Endodermal cell (in vitro differentiated cells): ENCODE measurements at regions not wholly inside any gene's neighbourhood (a gene's known extent, or its start where the extent isn't known, plus 50 kb on each side); places are given as distances from the start of the nearest gene placed in this dataset.

ENCODE experiments used
- DNase-seq: peaks from one replicate; pipeline ENCODE4 v3.0.0-alpha.2; 2017
- H3K27ac ChIP-seq: 2 replicates; pipeline ENCODE4 v1.5.1; 2013; ENCODE audit warnings: mild to moderate bottlenecking, low read depth, low read length, moderate library complexity
- H3K27me3 ChIP-seq: 2 replicates; pipeline ENCODE4 v1.6.1; 2013; ENCODE audit warnings: mild to moderate bottlenecking, low read length, moderate library complexity; ENCODE audit not compliant: insufficient read depth, control insufficient read depth, poor library complexity, severe bottlenecking
- H3K36me3 ChIP-seq: 2 replicates; pipeline ENCODE4 v1.7.0; 2013; ENCODE audit warnings: mild to moderate bottlenecking, low read length, moderate library complexity; ENCODE audit not compliant: control insufficient read depth, insufficient read depth
- H3K4me1 ChIP-seq: one replicate; pipeline ENCODE4 v1.7.0; 2013; ENCODE audit warnings: low read length; ENCODE audit not compliant: control insufficient read depth, insufficient read depth
- H3K4me3 ChIP-seq: 2 replicates; pipeline ENCODE4 v1.5.1; 2013; ENCODE audit warnings: mild to moderate bottlenecking, low read length, moderate library complexity
- H3K9ac ChIP-seq: 2 replicates; pipeline ENCODE4 v1.6.1; 2013; ENCODE audit warnings: mild to moderate bottlenecking, low read length, moderate library complexity; ENCODE audit not compliant: poor library complexity, severe bottlenecking; ENCODE audit errors: extremely low read depth
- H3K9me3 ChIP-seq: 2 replicates; pipeline ENCODE4 v1.6.1; 2013; ENCODE audit warnings: mild to moderate bottlenecking, low read length, moderate library complexity; ENCODE audit not compliant: control insufficient read depth
- H3K27ac Mint-ChIP-seq: 2 replicates; pipeline ENCODE4 v1.8.0; 2020; ENCODE audit warnings: mixed read lengths
- H3K27me3 Mint-ChIP-seq: 2 replicates; pipeline ENCODE4 v1.8.0; 2021; ENCODE audit warnings: mild to moderate bottlenecking, mixed read lengths; ENCODE audit not compliant: insufficient read depth
- H3K36me3 Mint-ChIP-seq: 2 replicates; pipeline ENCODE4 v1.8.0; 2020; ENCODE audit warnings: low read depth, mixed read lengths
- H3K4me1 Mint-ChIP-seq: 2 replicates; pipeline ENCODE4 v1.8.0; 2020; ENCODE audit warnings: mixed read lengths
- H3K4me3 Mint-ChIP-seq: 2 replicates; pipeline ENCODE4 v1.8.0; 2020; ENCODE audit warnings: mild to moderate bottlenecking, moderate library complexity, mixed read lengths
- H3K9me3 Mint-ChIP-seq: 2 replicates; pipeline ENCODE4 v1.8.0; 2020; ENCODE audit warnings: mild to moderate bottlenecking, mixed read lengths
- CTCF ChIP-seq: fragments of 200-600 bp; sonication (generic); conservative IDR thresholded peaks from 2 replicates; pipeline ENCODE4 v1.5.0; 2021; ENCODE audit warnings: antibody characterized with exemption, mild to moderate bottlenecking
- WGBS, 2 experiments: methylation state at CpG; one replicate each; pipeline versions ENCODE4 v1.1.5 to v1.1.7; 2013; ENCODE audit warnings: missing lambda C conversion rate in 2 of 2, mixed read lengths in 1 of 2; ENCODE audit not compliant: insufficient coverage in 1 of 2, insufficient read length in 1 of 2; 5-methylcytosine and 5-hydroxymethylcytosine counted together

- no peak overlapping the region for H3K9ac ChIP-seq
- TF ChIP-seq CTCF = no peak
- 90% methylated on average over 2 of the region's 2 CpGs for WGBS, 2 experiments
- H3K4me1 ChIP-seq = peaks cover 6% of the 10 kb centered on the region
- H3K36me3 ChIP-seq = no peaks in the 10 kb centered on the region
- Mint-ChIP-seq H3K9me3 (no peaks in the 10 kb centered on the region), H3K27ac (no peak overlapping the region), H3K4me1 (peaks cover 14% of the 10 kb centered on the region), H3K27me3 (peaks cover 12% of the 10 kb centered on the region), H3K4me3 (no peak overlapping the region), H3K36me3 (no peaks in the 10 kb centered on the region)
- no peak overlapping the region for H3K4me3 ChIP-seq
- H3K27me3 ChIP-seq = no peaks in the 10 kb centered on the region
- H3K9me3 ChIP-seq = no peaks in the 10 kb centered on the region
- H3K27ac ChIP-seq = no peak overlapping the region
- DNase-seq = no peak
Measured at GRCh38 chr9:107136296-107136695, 146.8 kb upstream of the RAD23B start.

GRCh38 chr9:107137495-107138202 is 145.4 kb upstream of the RAD23B start:
- WGBS, 2 experiments = 76 to 86% methylated on average over 7 to 8 of the region's 9 CpGs
- Histone ChIP-seq H3K4me1 (peaks cover 2% of the 10 kb centered on the region), H3K9me3 (no peaks in the 10 kb centered on the region), H3K27ac (no peak overlapping the region), H3K27me3 (no peaks in the 10 kb centered on the region), H3K4me3 (no peak overlapping the region), H3K36me3 (no peaks in the 10 kb centered on the region), H3K9ac (no peak overlapping the region)
- peak; percentile 89 for TF ChIP-seq CTCF
- DNase-seq = no peak
- H3K27ac Mint-ChIP-seq = no peak overlapping the region
- peaks cover 12% of the 10 kb centered on the region for H3K27me3 Mint-ChIP-seq
- peaks cover 11% of the 10 kb centered on the region for H3K4me1 Mint-ChIP-seq
- no peaks in the 10 kb centered on the region for H3K36me3 Mint-ChIP-seq
- H3K4me3 Mint-ChIP-seq = no peak overlapping the region
- no peaks in the 10 kb centered on the region for H3K9me3 Mint-ChIP-seq

- Histone ChIP-seq H3K27ac (no peak overlapping the region), H3K9me3 (no peaks in the 10 kb centered on the region), H3K27me3 (no peaks in the 10 kb centered on the region), H3K36me3 (no peaks in the 10 kb centered on the region), H3K4me1 (peaks cover 2% of the 10 kb centered on the region), H3K4me3 (no peak overlapping the region), H3K9ac (no peak overlapping the region)
- no peak for TF ChIP-seq CTCF
- H3K9me3 Mint-ChIP-seq = no peaks in the 10 kb centered on the region
- no peak overlapping the region for H3K4me3 Mint-ChIP-seq
- WGBS, 2 experiments = 84 to 93% methylated on average over 3 to 5 of the region's 5 CpGs
- H3K4me1 Mint-ChIP-seq = peaks cover 11% of the 10 kb centered on the region
- no peak overlapping the region for H3K27ac Mint-ChIP-seq
- peak; percentile 51 for DNase-seq
- peaks cover 12% of the 10 kb centered on the region for H3K27me3 Mint-ChIP-seq
- no peaks in the 10 kb centered on the region for H3K36me3 Mint-ChIP-seq
Measured at GRCh38 chr9:107138261-107138992, 144.7 kb upstream of the RAD23B start.
